ENCODE measurements at regions not wholly inside any gene's neighbourhood (a gene's known extent, or its start where the extent isn't known, plus 50 kb on each side); places are given as distances from the start of the nearest gene placed in this dataset.

DNA sequence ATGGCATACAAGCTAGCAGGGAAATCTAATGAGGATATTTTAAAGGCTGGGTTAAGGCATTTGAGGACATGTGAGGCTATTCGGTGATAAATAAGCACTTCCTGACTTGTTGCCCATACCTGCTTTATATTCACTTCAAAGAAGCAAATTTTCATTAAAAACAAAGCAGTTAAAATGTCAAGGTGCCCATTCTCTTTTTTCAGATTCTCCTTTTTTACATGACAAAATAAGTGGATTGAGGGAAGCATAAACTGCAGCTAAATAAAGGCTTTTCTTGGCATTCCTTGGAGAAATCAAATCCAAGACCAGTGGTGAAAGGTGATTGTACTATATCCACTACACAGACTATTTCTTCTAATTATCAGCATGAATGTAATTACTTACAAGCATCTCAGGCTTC lies 166.9 kb downstream of the PTCSC3 start:
- Histone ChIP-seq H3K4me3 (ENCODE audit: severe bottlenecking) (no peak overlapping the region), H3K9me3 (ENCODE audit: severe bottlenecking) (no peaks in the 10 kb centered on the region), H3K27me3 (ENCODE audit: insufficient read depth, poor library complexity, severe bottlenecking) (peaks cover 4% of the 10 kb centered on the region), H3K36me3 (ENCODE audit: low read depth) (no peaks in the 10 kb centered on the region), H3K27ac (ENCODE audit: poor library complexity, severe bottlenecking) (no peak overlapping the region), H3K4me1 (ENCODE audit: insufficient read depth, poor library complexity, severe bottlenecking) (no peaks in the 10 kb centered on the region)
- TF ChIP-seq, protein P1, sequence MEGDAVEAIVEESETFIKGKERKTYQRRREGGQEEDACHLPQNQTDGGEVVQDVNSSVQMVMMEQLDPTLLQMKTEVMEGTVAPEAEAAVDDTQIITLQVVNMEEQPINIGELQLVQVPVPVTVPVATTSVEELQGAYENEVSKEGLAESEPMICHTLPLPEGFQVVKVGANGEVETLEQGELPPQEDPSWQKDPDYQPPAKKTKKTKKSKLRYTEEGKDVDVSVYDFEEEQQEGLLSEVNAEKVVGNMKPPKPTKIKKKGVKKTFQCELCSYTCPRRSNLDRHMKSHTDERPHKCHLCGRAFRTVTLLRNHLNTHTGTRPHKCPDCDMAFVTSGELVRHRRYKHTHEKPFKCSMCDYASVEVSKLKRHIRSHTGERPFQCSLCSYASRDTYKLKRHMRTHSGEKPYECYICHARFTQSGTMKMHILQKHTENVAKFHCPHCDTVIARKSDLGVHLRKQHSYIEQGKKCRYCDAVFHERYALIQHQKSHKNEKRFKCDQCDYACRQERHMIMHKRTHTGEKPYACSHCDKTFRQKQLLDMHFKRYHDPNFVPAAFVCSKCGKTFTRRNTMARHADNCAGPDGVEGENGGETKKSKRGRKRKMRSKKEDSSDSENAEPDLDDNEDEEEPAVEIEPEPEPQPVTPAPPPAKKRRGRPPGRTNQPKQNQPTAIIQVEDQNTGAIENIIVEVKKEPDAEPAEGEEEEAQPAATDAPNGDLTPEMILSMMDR (IDR thresholded peaks at IDR 0.05; ENCODE audit: poor library complexity, severe bottlenecking), result no peak
- DNase-seq (ENCODE audit: low spot score), result no peak
- ATAC-seq (ENCODE audit: low read depth), result no peak

DNA sequence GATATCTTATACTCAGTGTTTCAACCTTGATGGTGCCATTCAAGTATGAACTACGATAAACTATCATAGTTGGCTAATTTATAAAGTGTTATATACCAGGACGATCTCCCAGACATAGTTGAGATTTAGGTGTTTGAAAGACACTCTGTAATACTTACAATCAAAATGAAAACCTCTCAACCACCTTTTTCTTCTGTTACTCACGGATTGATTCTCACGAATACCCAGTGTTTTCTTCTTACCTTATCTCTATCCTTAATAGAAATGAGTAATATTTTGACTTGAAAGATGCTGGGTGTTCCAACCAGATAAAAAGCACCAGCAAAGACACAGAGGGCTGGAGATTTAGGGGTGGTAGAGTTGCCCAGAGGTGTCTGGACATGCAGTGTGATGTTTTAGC lies 169.9 kb downstream of the PTCSC3 start:
- H3K27me3 ChIP-seq (ENCODE audit: insufficient read depth, poor library complexity, severe bottlenecking), result peaks cover 14% of the 10 kb centered on the region
- no peaks in the 10 kb centered on the region for H3K36me3 ChIP-seq (ENCODE audit: low read depth)
- no peak overlapping the region for H3K4me3 ChIP-seq (ENCODE audit: severe bottlenecking)
- no peak for DNase-seq (ENCODE audit: low spot score)
- H3K4me1 ChIP-seq (ENCODE audit: insufficient read depth, poor library complexity, severe bottlenecking), result no peaks in the 10 kb centered on the region
- H3K9me3 ChIP-seq (ENCODE audit: severe bottlenecking), result no peaks in the 10 kb centered on the region
- H3K27ac ChIP-seq (ENCODE audit: poor library complexity, severe bottlenecking), result no peak overlapping the region
- no peak for ATAC-seq (ENCODE audit: low read depth)
- TF ChIP-seq, protein P1 (IDR thresholded peaks at IDR 0.05; ENCODE audit: poor library complexity, severe bottlenecking), result no peak

DNA sequence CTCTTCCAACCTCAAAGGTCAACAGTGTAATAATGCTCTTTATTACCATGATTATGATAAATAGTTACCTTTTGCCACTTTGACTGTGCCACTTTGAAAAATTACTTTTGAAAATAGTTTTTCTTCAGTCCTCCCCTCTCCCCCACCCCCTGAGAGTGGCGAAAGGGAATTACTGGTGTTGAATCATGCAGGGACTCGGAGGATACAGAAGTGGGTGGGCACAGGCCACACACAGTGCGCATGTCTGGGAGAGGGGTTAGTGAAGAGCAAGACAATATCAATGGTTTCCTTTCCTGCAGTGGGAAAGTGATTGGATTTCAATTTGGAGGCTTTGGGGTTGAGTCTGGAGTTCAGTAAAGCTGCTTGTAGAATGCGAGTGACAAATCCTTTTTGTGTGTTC lies 170.9 kb downstream of the PTCSC3 start:
- ATAC-seq (ENCODE audit: low read depth) (no peak), DNase-seq (ENCODE audit: low spot score) (no peak)
- Histone ChIP-seq H3K27me3 (ENCODE audit: insufficient read depth, poor library complexity, severe bottlenecking) (peaks cover 17% of the 10 kb centered on the region), H3K36me3 (ENCODE audit: low read depth) (no peaks in the 10 kb centered on the region), H3K9me3 (ENCODE audit: severe bottlenecking) (no peaks in the 10 kb centered on the region), H3K4me1 (ENCODE audit: insufficient read depth, poor library complexity, severe bottlenecking) (no peaks in the 10 kb centered on the region), H3K27ac (ENCODE audit: poor library complexity, severe bottlenecking) (no peak overlapping the region), H3K4me3 (ENCODE audit: severe bottlenecking) (no peak overlapping the region)
- TF ChIP-seq, protein P1 (IDR thresholded peaks at IDR 0.05; ENCODE audit: poor library complexity, severe bottlenecking), result no peak

DNA sequence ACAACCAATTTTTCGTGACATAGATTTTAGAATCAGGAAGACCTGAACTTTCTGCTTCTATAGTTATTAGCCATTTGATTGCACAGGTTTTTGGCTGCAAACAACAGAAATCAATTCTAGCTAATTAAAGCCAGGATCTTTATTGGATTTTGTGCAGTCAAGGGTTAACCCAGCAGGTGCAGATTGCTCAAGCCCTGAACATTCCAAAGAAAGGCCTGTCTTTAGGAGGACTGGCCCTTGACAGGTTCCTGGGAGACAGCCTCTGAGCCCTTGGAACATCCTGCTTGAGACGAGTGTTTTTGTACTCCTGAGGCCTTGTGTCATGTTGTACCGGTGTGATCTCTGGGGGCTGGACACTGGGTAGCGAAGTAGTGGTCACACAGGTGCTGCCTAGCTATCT lies 174.6 kb downstream of the PTCSC3 start:
- DNase-seq (ENCODE audit: low spot score), result no peak
- ATAC-seq (ENCODE audit: low read depth), result no peak
- Histone ChIP-seq H3K27ac (ENCODE audit: poor library complexity, severe bottlenecking) (no peak overlapping the region), H3K36me3 (ENCODE audit: low read depth) (no peaks in the 10 kb centered on the region), H3K9me3 (ENCODE audit: severe bottlenecking) (no peaks in the 10 kb centered on the region), H3K4me1 (ENCODE audit: insufficient read depth, poor library complexity, severe bottlenecking) (no peaks in the 10 kb centered on the region), H3K4me3 (ENCODE audit: severe bottlenecking) (no peak overlapping the region), H3K27me3 (ENCODE audit: insufficient read depth, poor library complexity, severe bottlenecking) (peaks cover 18% of the 10 kb centered on the region)
- TF ChIP-seq, protein P1 (IDR thresholded peaks at IDR 0.05; ENCODE audit: poor library complexity, severe bottlenecking), result no peak

DNA sequence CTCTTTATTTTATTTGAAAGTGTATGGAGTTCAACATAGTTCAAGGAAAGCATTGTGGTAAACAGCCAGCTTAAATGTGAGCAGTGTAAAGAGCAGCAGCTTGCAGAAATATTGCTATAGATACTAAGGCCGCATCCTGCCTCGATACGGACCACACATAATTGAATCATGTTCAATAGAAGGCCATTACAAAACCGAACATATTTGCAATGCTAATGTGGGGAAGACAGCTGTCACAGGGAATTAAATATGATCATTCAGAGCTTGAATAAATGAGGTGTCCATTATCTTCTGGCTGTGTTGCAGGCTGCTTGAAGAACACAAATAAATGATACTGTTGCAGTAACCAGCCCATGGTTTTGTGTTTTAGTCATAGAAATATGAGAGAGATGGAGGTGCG lies 173.2 kb downstream of the BRMS1L start:
- H3K9me3 ChIP-seq (ENCODE audit: severe bottlenecking), result no peaks in the 10 kb centered on the region
- TF ChIP-seq, protein P1 (IDR thresholded peaks at IDR 0.05; ENCODE audit: poor library complexity, severe bottlenecking), result no peak
- no peak overlapping the region for H3K4me3 ChIP-seq (ENCODE audit: severe bottlenecking)
- peaks cover 16% of the 10 kb centered on the region for H3K27me3 ChIP-seq (ENCODE audit: insufficient read depth, poor library complexity, severe bottlenecking)
- no peak overlapping the region for H3K27ac ChIP-seq (ENCODE audit: poor library complexity, severe bottlenecking)
- no peaks in the 10 kb centered on the region for H3K36me3 ChIP-seq (ENCODE audit: low read depth)
- DNase-seq (ENCODE audit: low spot score), result no peak
- no peaks in the 10 kb centered on the region for H3K4me1 ChIP-seq (ENCODE audit: insufficient read depth, poor library complexity, severe bottlenecking)
- ATAC-seq (ENCODE audit: low read depth), result no peak
